ENCODE measurements at regions not wholly inside any gene's neighbourhood (a gene's known extent, or its start where the extent isn't known, plus 50 kb on each side); places are given as distances from the start of the nearest gene placed in this dataset.

DNA sequence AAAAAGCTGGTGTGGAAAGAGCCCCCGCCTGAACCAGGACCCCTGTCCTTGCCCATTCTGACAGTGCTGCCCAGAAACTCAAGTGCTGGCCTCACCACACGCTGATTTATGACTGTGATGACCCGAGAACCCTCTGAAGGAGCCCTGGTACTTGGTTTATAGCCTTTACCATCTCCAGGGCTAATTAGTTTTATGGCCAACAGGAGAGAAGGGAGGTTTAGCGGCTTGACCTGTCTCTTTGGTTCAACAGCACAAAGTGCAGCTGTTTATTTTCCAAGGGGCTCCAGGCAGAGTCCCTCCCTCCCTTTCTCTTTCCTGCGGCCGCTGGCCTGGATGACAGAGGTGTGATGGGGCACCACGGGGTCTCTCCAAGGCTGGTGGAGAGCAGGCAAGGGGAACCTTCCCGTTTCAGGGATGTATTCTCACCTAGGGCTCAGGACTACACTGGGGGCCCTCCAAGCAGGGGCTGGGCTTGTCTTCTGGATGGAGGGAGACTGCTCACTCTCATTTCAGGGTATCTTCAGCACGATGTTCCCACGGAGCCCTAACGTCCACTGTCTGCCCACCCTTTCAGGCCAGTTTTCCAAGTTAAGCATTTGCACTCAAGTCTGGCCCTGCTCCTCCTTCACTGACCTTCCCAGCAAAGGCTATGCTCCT lies 174.2 kb upstream of the GLI2 start:
- TF ChIP-seq, protein P1, sequence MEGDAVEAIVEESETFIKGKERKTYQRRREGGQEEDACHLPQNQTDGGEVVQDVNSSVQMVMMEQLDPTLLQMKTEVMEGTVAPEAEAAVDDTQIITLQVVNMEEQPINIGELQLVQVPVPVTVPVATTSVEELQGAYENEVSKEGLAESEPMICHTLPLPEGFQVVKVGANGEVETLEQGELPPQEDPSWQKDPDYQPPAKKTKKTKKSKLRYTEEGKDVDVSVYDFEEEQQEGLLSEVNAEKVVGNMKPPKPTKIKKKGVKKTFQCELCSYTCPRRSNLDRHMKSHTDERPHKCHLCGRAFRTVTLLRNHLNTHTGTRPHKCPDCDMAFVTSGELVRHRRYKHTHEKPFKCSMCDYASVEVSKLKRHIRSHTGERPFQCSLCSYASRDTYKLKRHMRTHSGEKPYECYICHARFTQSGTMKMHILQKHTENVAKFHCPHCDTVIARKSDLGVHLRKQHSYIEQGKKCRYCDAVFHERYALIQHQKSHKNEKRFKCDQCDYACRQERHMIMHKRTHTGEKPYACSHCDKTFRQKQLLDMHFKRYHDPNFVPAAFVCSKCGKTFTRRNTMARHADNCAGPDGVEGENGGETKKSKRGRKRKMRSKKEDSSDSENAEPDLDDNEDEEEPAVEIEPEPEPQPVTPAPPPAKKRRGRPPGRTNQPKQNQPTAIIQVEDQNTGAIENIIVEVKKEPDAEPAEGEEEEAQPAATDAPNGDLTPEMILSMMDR (IDR thresholded peaks at IDR 0.05) = no peak
- TF ChIP-seq POLR2A (IDR thresholded peaks at IDR 0.05) = no peak

All from esophagus squamous epithelium (tissue), 4 donors.